ENCODE measurements at regions not wholly inside any gene's neighbourhood (a gene's known extent, or its start where the extent isn't known, plus 50 kb on each side); places are given as distances from the start of the nearest gene placed in this dataset.

- H3K4me3 Mint-ChIP-seq (ENCODE audit: unreplicated experiment): no peak overlapping the region
- TF ChIP-seq CTCF (IDR thresholded peaks at IDR 0.05): no peak
- H3K27ac Mint-ChIP-seq (ENCODE audit: unreplicated experiment): no peak overlapping the region
- no peaks in the 10 kb centered on the region for H3K4me1 Mint-ChIP-seq (ENCODE audit: unreplicated experiment)
- peaks cover 53% of the 10 kb centered on the region for H3K9me3 Mint-ChIP-seq (ENCODE audit: unreplicated experiment)
- no peaks in the 10 kb centered on the region for H3K36me3 Mint-ChIP-seq (ENCODE audit: unreplicated experiment)
- no peaks in the 10 kb centered on the region for H3K27me3 Mint-ChIP-seq (ENCODE audit: unreplicated experiment)
- no peak for DNase-seq (ENCODE audit: extremely low spot score, unreplicated experiment)
These were observed 637.9 kb downstream of the ACTR3B start for GRCh38 chr7:153397459-153397858.

- H3K36me3 Mint-ChIP-seq (ENCODE audit: unreplicated experiment): no peaks in the 10 kb centered on the region
- DNase-seq (ENCODE audit: extremely low spot score, unreplicated experiment): no peak
- TF ChIP-seq CTCF (IDR thresholded peaks at IDR 0.05): no peak
- H3K4me1 Mint-ChIP-seq (ENCODE audit: unreplicated experiment): no peaks in the 10 kb centered on the region
- H3K4me3 Mint-ChIP-seq (ENCODE audit: unreplicated experiment): no peak overlapping the region
- H3K9me3 Mint-ChIP-seq (ENCODE audit: unreplicated experiment): peaks cover 50% of the 10 kb centered on the region
- no peak overlapping the region for H3K27ac Mint-ChIP-seq (ENCODE audit: unreplicated experiment)
- H3K27me3 Mint-ChIP-seq (ENCODE audit: unreplicated experiment): no peaks in the 10 kb centered on the region
These were observed 638.4 kb downstream of the ACTR3B start for GRCh38 chr7:153397906-153398305.

GRCh38 chr7:153398370-153398769, 638.8 kb downstream of the ACTR3B start:
- no peak for TF ChIP-seq CTCF (IDR thresholded peaks at IDR 0.05)
- no peaks in the 10 kb centered on the region for H3K4me1 Mint-ChIP-seq (ENCODE audit: unreplicated experiment)
- H3K36me3 Mint-ChIP-seq (ENCODE audit: unreplicated experiment): no peaks in the 10 kb centered on the region
- DNase-seq (ENCODE audit: extremely low spot score, unreplicated experiment): no peak
- no peaks in the 10 kb centered on the region for H3K27me3 Mint-ChIP-seq (ENCODE audit: unreplicated experiment)
- H3K9me3 Mint-ChIP-seq (ENCODE audit: unreplicated experiment): peaks cover 46% of the 10 kb centered on the region
- H3K4me3 Mint-ChIP-seq (ENCODE audit: unreplicated experiment): no peak overlapping the region
- H3K27ac Mint-ChIP-seq (ENCODE audit: unreplicated experiment): no peak overlapping the region

GRCh38 chr7:153398789-153399553, 639.4 kb downstream of the ACTR3B start:
- TF ChIP-seq CTCF (IDR thresholded peaks at IDR 0.05): no peak
- no peaks in the 10 kb centered on the region for H3K36me3 Mint-ChIP-seq (ENCODE audit: unreplicated experiment)
- DNase-seq (ENCODE audit: extremely low spot score, unreplicated experiment): no peak
- H3K27ac Mint-ChIP-seq (ENCODE audit: unreplicated experiment): no peak overlapping the region
- H3K4me3 Mint-ChIP-seq (ENCODE audit: unreplicated experiment): no peak overlapping the region
- H3K27me3 Mint-ChIP-seq (ENCODE audit: unreplicated experiment): no peaks in the 10 kb centered on the region
- H3K9me3 Mint-ChIP-seq (ENCODE audit: unreplicated experiment): peaks cover 46% of the 10 kb centered on the region
- no peaks in the 10 kb centered on the region for H3K4me1 Mint-ChIP-seq (ENCODE audit: unreplicated experiment)

GRCh38 chr7:153399554-153399940, 640.0 kb downstream of the ACTR3B start:
- H3K9me3 Mint-ChIP-seq (ENCODE audit: unreplicated experiment): peaks cover 48% of the 10 kb centered on the region
- no peak overlapping the region for H3K4me3 Mint-ChIP-seq (ENCODE audit: unreplicated experiment)

More at GRCh38 chr7:153399554-153399940, 640.0 kb downstream of the ACTR3B start:
- H3K4me1 Mint-ChIP-seq (ENCODE audit: unreplicated experiment): no peaks in the 10 kb centered on the region
- no peak for TF ChIP-seq CTCF (IDR thresholded peaks at IDR 0.05)
- H3K27ac Mint-ChIP-seq (ENCODE audit: unreplicated experiment): no peak overlapping the region
- no peaks in the 10 kb centered on the region for H3K27me3 Mint-ChIP-seq (ENCODE audit: unreplicated experiment)
- DNase-seq (ENCODE audit: extremely low spot score, unreplicated experiment): no peak
- no peaks in the 10 kb centered on the region for H3K36me3 Mint-ChIP-seq (ENCODE audit: unreplicated experiment)

Measured in osteocyte (in vitro differentiated cells).